ENCODE measurements at regions not wholly inside any gene's neighbourhood (a gene's known extent, or its start where the extent isn't known, plus 50 kb on each side); places are given as distances from the start of the nearest gene placed in this dataset.
"Not testable (repeated sequence)": the region's sequence is repeated elsewhere in the genome, so short reads cannot be mapped to it uniquely, and the experiment has no call there.

DNA sequence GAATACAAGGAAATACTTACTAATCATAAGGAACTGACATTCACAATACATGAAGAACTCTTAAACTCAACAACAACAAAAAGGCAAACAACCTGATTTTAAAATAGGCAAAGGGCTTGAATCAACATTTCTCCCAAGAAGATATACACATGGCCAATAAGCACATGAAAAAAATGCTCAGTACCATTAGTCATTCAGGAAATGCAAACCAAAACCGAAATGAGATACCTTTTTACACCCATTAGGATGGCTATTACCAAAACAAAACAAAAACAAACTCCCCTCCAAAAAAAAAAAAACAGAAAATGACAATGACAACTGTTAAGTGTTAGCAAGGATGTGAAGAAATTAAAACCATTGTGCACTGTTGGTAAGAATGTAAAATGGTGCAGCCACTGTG is 104.1 kb upstream of the ZNF462 start:
- no peak for DNase-seq (ENCODE audit: low read depth)

GRCh38 chr9:106761493-106761892 is 101.5 kb upstream of the ZNF462 start:
- DNase-seq (ENCODE audit: low read depth) = no peak

GRCh38 chr9:106766616-106767015 is 96.3 kb upstream of the ZNF462 start:
- DNase-seq (ENCODE audit: low read depth) = no peak

DNA sequence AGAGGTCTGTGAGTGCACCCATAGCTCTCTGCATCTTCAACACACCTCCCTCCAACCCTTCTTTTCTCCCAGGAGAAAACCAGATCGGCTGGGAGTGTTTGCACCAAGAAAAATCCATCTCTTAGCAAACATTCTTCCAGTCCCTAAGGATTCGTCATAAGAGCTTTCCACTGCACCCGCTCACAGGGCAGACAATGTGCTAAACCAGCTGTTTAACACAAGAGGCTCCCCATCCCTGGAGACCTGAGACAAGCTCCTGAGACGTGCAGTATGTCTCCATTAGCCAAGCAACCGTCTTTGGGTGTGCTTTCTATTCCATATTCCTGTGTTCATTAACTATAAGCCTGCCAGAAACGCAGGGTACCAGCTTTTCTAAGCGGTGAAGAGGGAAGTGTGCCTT is 93.6 kb upstream of the ZNF462 start:
- DNase-seq (ENCODE audit: low read depth) = no peak

DNA sequence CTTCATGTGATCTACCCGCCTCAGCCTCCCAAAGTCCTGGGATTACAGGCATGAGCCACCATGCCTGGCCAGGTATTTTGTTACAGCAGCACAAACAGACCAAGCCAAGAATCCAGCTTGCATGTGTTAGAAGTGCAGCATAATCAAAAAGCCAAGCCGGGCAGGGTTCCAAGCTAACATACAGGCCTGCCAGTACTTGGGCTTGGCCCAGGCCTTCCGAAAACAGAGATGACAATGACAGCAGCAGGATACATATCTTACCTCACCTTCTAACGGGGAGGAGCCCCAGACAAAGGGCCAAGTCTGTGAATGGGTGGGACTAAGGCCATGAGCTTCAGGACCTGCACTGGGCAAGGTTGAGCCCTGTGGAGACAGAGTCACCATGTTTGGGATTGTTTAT is 91.4 kb upstream of the ZNF462 start:
- DNase-seq (ENCODE audit: low read depth) = no peak

- no peak for DNase-seq (ENCODE audit: low read depth)
Observed at GRCh38 chr9:106772523-106773290, 90.3 kb upstream of the ZNF462 start.

- DNase-seq (ENCODE audit: low read depth) = no peak
Observed at GRCh38 chr9:106773750-106774149, 89.2 kb upstream of the ZNF462 start.

- no peak for DNase-seq (ENCODE audit: low read depth)
Observed at GRCh38 chr9:106775960-106776359, 87.0 kb upstream of the ZNF462 start.

GRCh38 chr9:106779796-106780195 is 83.2 kb upstream of the ZNF462 start:
- no peak for DNase-seq (ENCODE audit: low read depth)

DNA sequence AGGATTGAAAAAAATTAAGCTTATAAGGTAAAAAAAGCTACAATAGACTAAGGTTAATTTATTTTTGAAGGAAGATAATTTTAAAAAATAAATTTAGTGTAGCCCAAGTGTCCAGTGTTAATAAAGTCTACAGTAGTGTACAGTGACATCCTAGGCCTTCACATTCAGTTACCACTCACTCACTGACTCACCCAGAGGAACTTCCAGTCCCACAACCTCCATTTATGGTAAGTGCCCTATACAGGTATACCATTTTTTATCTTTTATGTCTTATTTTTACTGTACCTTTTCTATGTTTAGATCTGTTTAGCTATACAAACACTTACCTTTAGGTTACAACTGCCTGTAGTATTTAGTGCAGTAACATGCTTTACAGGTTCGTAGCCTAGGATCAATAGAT is 79.8 kb upstream of the ZNF462 start:
- no peak for DNase-seq (ENCODE audit: low read depth)

DNA sequence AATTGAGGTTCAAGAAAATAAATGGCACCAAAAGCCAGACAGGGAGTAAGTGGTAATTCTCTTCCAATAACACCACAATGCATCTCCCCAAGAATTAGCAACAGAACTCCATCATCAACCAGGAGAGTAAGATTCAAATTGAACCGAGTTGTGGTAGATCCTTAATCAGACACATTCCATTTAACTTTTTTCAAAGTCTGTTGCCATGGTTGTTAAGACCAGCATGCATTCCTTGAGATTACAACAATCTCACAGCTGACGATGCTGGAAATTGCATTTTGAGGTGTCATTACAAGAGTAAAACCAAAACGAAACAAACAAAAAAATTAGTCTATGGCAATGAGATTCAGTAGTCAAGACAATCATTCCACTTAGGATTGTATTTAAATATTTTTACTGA is 78.9 kb upstream of the ZNF462 start:
- no peak for DNase-seq (ENCODE audit: low read depth)

GRCh38 chr9:106785200-106785599 is 77.8 kb upstream of the ZNF462 start:
- DNase-seq (ENCODE audit: low read depth) = no peak

- DNase-seq (ENCODE audit: low read depth) = not testable (repeated sequence)
Observed at GRCh38 chr9:106788021-106788420, 74.9 kb upstream of the ZNF462 start.

DNA sequence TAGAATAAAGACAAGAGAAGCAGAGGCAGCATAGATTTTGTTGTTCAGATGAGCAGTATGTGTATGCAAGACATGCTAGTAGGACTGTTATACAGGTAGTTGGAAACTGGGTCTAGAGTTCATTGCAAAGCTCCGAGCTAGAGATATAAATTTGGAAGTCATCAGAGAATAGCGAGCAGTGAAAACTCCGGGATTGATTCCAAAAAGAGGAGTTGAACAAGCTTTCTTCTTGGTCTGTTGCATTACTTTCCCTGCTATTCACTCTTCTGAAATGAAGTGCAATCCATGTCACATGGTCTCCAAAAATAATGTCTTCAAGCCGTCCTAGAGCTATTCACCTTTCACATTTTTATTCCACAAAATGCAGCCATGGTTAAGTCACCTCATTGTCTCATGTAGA is 67.9 kb upstream of the ZNF462 start:
- DNase-seq (ENCODE audit: low read depth) = no peak

- DNase-seq (ENCODE audit: low read depth) = no peak
Observed at GRCh38 chr9:106796771-106797170, 66.2 kb upstream of the ZNF462 start.

DNA sequence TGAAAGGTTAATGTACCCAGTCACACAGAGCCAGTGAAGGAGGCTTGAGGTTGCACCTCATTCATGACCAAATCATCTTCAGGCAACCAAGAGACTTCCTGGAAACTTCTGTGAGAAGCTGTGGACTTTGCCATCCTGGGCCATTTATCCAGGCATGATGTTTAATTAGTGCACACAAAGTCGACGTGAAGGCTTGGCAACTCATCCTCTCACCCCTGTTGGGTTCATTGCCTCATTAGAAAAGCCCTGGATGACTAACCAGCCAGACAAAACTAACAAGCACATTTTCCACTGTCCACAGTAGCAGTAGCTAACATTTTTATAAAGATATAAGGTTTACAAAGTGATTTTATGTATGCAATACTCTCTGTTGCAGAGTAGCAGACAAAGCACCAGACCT is 65.7 kb upstream of the ZNF462 start:
- no peak for DNase-seq (ENCODE audit: low read depth)

DNA sequence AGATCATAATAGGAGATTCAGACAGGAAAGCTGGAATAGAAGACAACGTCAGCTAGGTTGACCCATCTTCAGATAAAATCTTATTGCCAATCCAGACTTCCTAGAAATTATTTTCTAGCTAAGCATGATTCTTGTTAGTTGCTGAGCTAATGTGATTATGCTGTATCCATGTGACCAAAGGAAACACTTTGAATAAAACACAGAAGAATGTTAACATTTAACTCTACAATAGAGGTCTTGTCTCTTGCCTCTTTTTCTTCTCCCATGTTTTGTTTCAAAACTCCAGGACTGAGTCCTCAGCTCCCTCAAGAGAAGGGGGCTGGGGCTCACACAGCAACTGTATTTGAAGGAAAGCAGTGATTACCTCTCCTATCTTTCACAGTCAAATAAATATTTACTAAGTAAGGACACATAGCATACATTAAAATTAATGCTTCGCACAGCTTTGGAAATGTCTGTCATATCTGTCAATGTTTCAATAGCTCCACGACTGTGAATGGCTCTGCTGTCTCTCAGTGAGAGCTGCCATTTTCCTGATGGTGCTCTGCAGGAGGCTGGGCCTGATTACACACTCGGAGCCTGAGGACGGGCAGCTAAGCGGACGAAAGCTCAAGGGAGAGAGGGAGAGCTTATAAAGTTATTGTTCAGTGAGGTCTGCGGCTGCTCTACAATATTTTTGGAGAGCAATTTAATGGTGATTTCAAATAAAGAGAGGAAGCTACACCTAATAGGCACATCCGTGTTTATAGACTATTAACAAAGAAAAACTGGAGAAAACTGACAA is 64.8 kb upstream of the ZNF462 start:
- DNase-seq (ENCODE audit: low read depth) = no peak

GRCh38 chr9:106799152-106799551 is 63.8 kb upstream of the ZNF462 start:
- peak; percentile 79 for DNase-seq (ENCODE audit: low read depth)

- no peak for DNase-seq (ENCODE audit: low read depth)
Observed at GRCh38 chr9:106800701-106801270, 62.2 kb upstream of the ZNF462 start.

GRCh38 chr9:106801816-106802215 is 61.1 kb upstream of the ZNF462 start:
- DNase-seq (ENCODE audit: low read depth) = no peak

Measured in GM04503 (cell line).